K562 (cell line): ENCODE measurements at regions not wholly inside any gene's neighbourhood (a gene's known extent, or its start where the extent isn't known, plus 50 kb on each side); places are given as distances from the start of the nearest gene placed in this dataset.

Source experiments
- ATAC-seq: fragments of 200-7000 bp; cut with Tn5 transposase; 3 replicates; pipeline ENCODE4 v1.9.1; 2020; ENCODE audit warnings: moderate library complexity
- BruUV-seq: library from RNA; stranded (reverse); fragments of 400-500 nt; replicated peaks from 2 replicates; lab custom pipeline; 2021; lab: Mats Ljungman, UMichigan
- CTCF ChIA-PET: fragments of 300-600 bp; formaldehyde crosslinking; extraction: SDS; loops from one replicate; lab custom pipeline; 2021; ENCODE audit warnings: low intra/inter-chr PET ratio; lab: Yijun Ruan, JAX
- POLR2A ChIA-PET: fragments of 300-600, 350-650 bp; sonication (Branson Sonifier 250); formaldehyde crosslinking; extraction: SDS; loops from one replicate; lab custom pipeline; 2021; ENCODE audit warnings: antibody characterized with exemption, inconsistent platforms; lab: Yijun Ruan, JAX
- DNase-seq, 4 experiments: peaks; one replicate each; pipeline versions ENCODE4 v3.0.0 to v3.0.0-alpha.2; 2011 to 2018; ENCODE audit warnings: low spot score in 3 of 4, mixed read lengths in 3 of 4; ENCODE audit errors: extremely low read depth in 1 of 4
- FAIRE-seq: peaks from 2 replicates; lab custom pipeline; 2011; peaks lifted over from hg19 to GRCh38; lab: Jason Lieb, UNC
- H2AFZ ChIP-seq: 2 replicates; pipeline ENCODE4 v1.6.0; 2011; ENCODE audit warnings: low read depth, low read length, control low read depth, inconsistent platforms
- H3K27ac ChIP-seq: fragments of 200-600 bp; 3 replicates; pipeline ENCODE4 v1.8.0; 2011; ENCODE audit warnings: low read depth, mild to moderate bottlenecking, control low read depth, inconsistent platforms, low read length, moderate library complexity, mixed read lengths; ENCODE audit errors: extremely low read depth
- H3K27me3 ChIP-seq, 2 experiments: fragments of 300-600 bp in 1 of 2; 2 replicates in 1 of 2; 3 replicates in 1 of 2; pipeline versions ENCODE4 v1.6.0 to v1.8.0; 2011; ENCODE audit warnings: inconsistent platforms in 2 of 2, low read length in 2 of 2, mild to moderate bottlenecking in 1 of 2, mixed read lengths in 1 of 2, moderate library complexity in 1 of 2; ENCODE audit not compliant: control insufficient read depth in 2 of 2, insufficient read depth in 2 of 2
- H3K36me3 ChIP-seq: fragments of 300-600 bp; 3 replicates; pipeline ENCODE4 v1.8.0; 2011; ENCODE audit warnings: mild to moderate bottlenecking, low read length, inconsistent platforms; ENCODE audit not compliant: control insufficient read depth, insufficient read depth
- H3K4me1 ChIP-seq, 2 experiments: fragments of 200-600 bp in 1 of 2; replicated peaks in 1 of 2; 2 replicates in 1 of 2; 3 replicates in 1 of 2; pipeline versions ENCODE4 v1.5.1 to v1.8.0; 2011; ENCODE audit warnings: inconsistent platforms in 2 of 2, low read length in 2 of 2, mild to moderate bottlenecking in 1 of 2, mixed read lengths in 1 of 2, moderate library complexity in 1 of 2; ENCODE audit not compliant: control insufficient read depth in 2 of 2, insufficient read depth in 2 of 2
- H3K4me2 ChIP-seq: 2 replicates; pipeline ENCODE4 v1.6.1; 2011; ENCODE audit warnings: low read length, control low read depth, inconsistent platforms, mixed read lengths; ENCODE audit not compliant: insufficient read depth
- H3K4me3 ChIP-seq: fragments of 200-600 bp; sonication (generic), shearing (Covaris generic); 2 replicates; pipeline ENCODE4 v1.5.1; 2016; ENCODE audit warnings: control low read depth, inconsistent platforms
- H3K79me2 ChIP-seq: fragments of 200-600 bp; 3 replicates; pipeline ENCODE4 v1.8.0; 2011; ENCODE audit warnings: low read length, inconsistent platforms; ENCODE audit not compliant: control insufficient read depth, insufficient read depth
- H3K9ac ChIP-seq, 2 experiments: 2 replicates each; pipeline versions ENCODE4 v1.6.0 to v1.6.1; 2011; ENCODE audit warnings: low read depth in 2 of 2, low read length in 2 of 2, control low read depth in 1 of 2, inconsistent platforms in 1 of 2, mild to moderate bottlenecking in 1 of 2, mixed read lengths in 1 of 2; ENCODE audit not compliant: insufficient read depth in 1 of 2
- H3K9me1 ChIP-seq: one replicate; pipeline ENCODE4 v1.6.0; 2011; ENCODE audit warnings: inconsistent platforms, mild to moderate bottlenecking, low read length, moderate library complexity; ENCODE audit not compliant: control insufficient read depth, insufficient read depth
- H3K9me3 ChIP-seq: replicated peaks from 2 replicates; pipeline ENCODE4 v1.5.1; 2011; ENCODE audit warnings: low read depth, low read length, inconsistent platforms; ENCODE audit not compliant: control insufficient read depth, insufficient read depth
- H4K20me1 ChIP-seq: replicated peaks from 2 replicates; pipeline ENCODE4 v1.6.1; 2011; ENCODE audit warnings: low read length, inconsistent platforms, mixed read lengths; ENCODE audit not compliant: control insufficient read depth, insufficient read depth
- CSDE1 ChIP-seq, 2 experiments: fragments of 450-650 bp; IDR thresholded peaks; 2 replicates each; pipeline ENCODE4 v1.6.1; 2016; ENCODE audit warnings: mild to moderate bottlenecking in 1 of 2
- SNRNP70 ChIP-seq: fragments of 200-400 bp; formaldehyde crosslinking; optimal IDR thresholded peaks from 2 replicates; pipeline ENCODE3; 2017; ENCODE audit warnings: low read depth, low read length
- TCFL5 ChIP-seq: fragments of 250-450 bp; sonication (Bioruptor Pico); conservative IDR thresholded peaks from 2 replicates; pipeline ENCODE4 v1.6.1; 2021; ENCODE audit warnings: mild to moderate bottlenecking, moderate library complexity, matching md5 sums
- TFAP4 ChIP-seq: sonication (generic); formaldehyde crosslinking; IDR thresholded peaks from 2 replicates; pipeline ENCODE4 v1.8.0; 2022; ENCODE audit warnings: missing genetic modification reagents, mild to moderate bottlenecking, moderate library complexity, borderline replicate concordance
- ZNF639 ChIP-seq, 2 experiments: fragments of 200-800 bp in 1 of 2; sonication (Bioruptor generic) in 1 of 2; sonication (generic) in 1 of 2; formaldehyde crosslinking in 1 of 2; IDR thresholded peaks in 1 of 2; conservative IDR thresholded peaks in 1 of 2; 2 replicates each; pipeline versions ENCODE4 v1.5.0 to v1.6.1; 2016 to 2020; ENCODE audit warnings: missing compliant biosample characterization in 1 of 2, missing genetic modification characterization in 1 of 2, missing genetic modification reagents in 1 of 2
- ZNF778 ChIP-seq: fragments of 450-650 bp; formaldehyde crosslinking; IDR thresholded peaks from 2 replicates; pipeline ENCODE4 v1.4.0; 2020; ENCODE audit warnings: mild to moderate bottlenecking, moderate library complexity
- WGBS: fragments of 100-300 bp; shearing (Covaris generic); methylation state at CpG from one replicate; pipeline ENCODE4 v1.1.6; 2016; ENCODE audit warnings: low coverage, mixed read lengths; ENCODE audit not compliant: insufficient coverage; ENCODE audit errors: missing lambda C conversion rate; 5-methylcytosine and 5-hydroxymethylcytosine counted together
- in situ Hi-C: fragments of 300-500 bp; cut with MboI; formaldehyde crosslinking; loops from 4 replicates; pipeline ENCODE4 v1.15.0; 2018; ENCODE audit warnings: inconsistent platforms, mixed read lengths
- intact Hi-C: fragments of 100-400 bp; cut with micrococcal nuclease; formaldehyde crosslinking; loops from 2 replicates; pipeline ENCODE4 v1.14.2; 2022
- TF ChIP-seq, protein P1 (sequence below): fragments of 250-450 bp; sonication (Bioruptor Pico); IDR thresholded peaks from 2 replicates; pipeline ENCODE4 v1.5.0; 2020; ENCODE audit warnings: mild to moderate bottlenecking, borderline replicate concordance
- TF ChIP-seq, protein P2 (sequence below): fragments of 450-650 bp; formaldehyde crosslinking; IDR thresholded peaks from 2 replicates; pipeline ENCODE4 v1.4.0; 2020; ENCODE audit warnings: mild to moderate bottlenecking, moderate library complexity

DNA sequence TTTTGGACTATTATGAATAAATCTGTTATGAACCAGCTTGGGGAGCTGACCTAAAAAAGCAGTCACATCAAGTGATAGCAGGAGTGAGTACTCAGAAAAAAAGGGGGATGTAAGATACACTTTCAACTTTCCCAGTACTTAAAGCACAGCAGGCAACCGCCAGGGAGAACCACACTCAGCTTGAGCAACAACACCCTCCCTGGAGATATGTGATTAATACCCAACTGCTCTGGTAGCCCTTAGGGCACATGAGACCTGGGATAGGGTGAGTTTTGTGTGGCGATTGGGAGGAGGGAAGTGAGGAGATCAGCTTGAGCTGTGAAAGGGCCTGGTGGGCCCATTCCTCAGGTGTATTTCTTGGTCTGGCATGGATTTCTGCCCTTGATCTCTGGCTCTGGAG is 220.3 kb upstream of the SFRP2 start:
- H3K9me1 ChIP-seq: no peaks in the 10 kb centered on the region
- FAIRE-seq (no peak), DNase-seq (no peak), ATAC-seq (no peak)
- no TSS peak for BruUV-seq
- no peak overlapping the region for H3K9ac ChIP-seq
- no peak overlapping the region for H3K27ac ChIP-seq
- ChIA-PET POLR2A (no interaction called here), CTCF (no interaction called here)
- TF ChIP-seq CSDE1 (IDR thresholded peaks at IDR 0.05): no peak
- no peak for TF ChIP-seq SNRNP70
- H4K20me1 ChIP-seq: no peaks in the 10 kb centered on the region
- H3K27me3 ChIP-seq: 0 out of 5 replicates have a peak, but pooled peaks cover 0 to 5% of the 10 kb centered on the region in 2 experiments
- H3K79me2 ChIP-seq: no peaks in the 10 kb centered on the region
- H2AFZ ChIP-seq: no peak overlapping the region
- no peaks in the 10 kb centered on the region for H3K9me3 ChIP-seq
- no peaks in the 10 kb centered on the region for H3K4me1 ChIP-seq
- WGBS: 0% methylated on average over 2 of the region's 2 CpGs
- intact Hi-C loops (no loop called here), in situ Hi-C loops (no loop called here)
- no peak overlapping the region for H3K4me3 ChIP-seq
- H3K36me3 ChIP-seq: no peaks in the 10 kb centered on the region
- H3K4me2 ChIP-seq: no peak overlapping the region

DNA sequence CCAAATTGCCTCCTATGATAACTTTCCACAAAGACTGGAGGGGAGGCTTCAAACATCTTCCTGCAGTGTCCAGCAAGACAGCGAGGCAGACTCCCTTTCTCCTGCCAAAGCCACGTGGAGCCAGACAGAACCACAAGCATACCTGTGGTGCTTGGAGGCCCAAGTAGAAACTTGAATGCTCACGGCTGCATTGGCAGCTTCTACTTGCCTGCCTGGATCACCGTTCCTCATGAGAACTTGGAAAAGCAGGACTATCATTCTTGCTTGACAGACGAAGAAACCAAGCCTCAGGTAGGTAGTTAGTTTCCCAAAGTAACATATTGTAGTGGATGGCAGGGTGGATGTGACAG is 216.3 kb upstream of the SFRP2 start:
- ATAC-seq (no peak), FAIRE-seq (no peak)
- H3K4me3 ChIP-seq: no peak overlapping the region
- H3K79me2 ChIP-seq: no peaks in the 10 kb centered on the region
- H3K27me3 ChIP-seq: peaks cover 0 to 5% of the 10 kb centered on the region in 2 experiments; a peak in 1 of 5 replicates
- no peak overlapping the region for H2AFZ ChIP-seq
- TF ChIP-seq, protein P1, sequence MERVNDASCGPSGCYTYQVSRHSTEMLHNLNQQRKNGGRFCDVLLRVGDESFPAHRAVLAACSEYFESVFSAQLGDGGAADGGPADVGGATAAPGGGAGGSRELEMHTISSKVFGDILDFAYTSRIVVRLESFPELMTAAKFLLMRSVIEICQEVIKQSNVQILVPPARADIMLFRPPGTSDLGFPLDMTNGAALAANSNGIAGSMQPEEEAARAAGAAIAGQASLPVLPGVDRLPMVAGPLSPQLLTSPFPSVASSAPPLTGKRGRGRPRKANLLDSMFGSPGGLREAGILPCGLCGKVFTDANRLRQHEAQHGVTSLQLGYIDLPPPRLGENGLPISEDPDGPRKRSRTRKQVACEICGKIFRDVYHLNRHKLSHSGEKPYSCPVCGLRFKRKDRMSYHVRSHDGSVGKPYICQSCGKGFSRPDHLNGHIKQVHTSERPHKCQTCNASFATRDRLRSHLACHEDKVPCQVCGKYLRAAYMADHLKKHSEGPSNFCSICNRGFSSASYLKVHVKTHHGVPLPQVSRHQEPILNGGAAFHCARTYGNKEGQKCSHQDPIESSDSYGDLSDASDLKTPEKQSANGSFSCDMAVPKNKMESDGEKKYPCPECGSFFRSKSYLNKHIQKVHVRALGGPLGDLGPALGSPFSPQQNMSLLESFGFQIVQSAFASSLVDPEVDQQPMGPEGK (CRISPR knock-in tag): no peak
- TF ChIP-seq TFAP4 (no peak), ZNF778 (CRISPR knock-in tag) (no peak), ZNF639 (CRISPR knock-in tag; conservative IDR thresholded peaks at IDR 0.05 in 1 of 2, IDR thresholded peaks at IDR 0.05 in 1 of 2) (no peak), TCFL5 (CRISPR knock-in tag) (no peak)
- TF ChIP-seq, protein P2, sequence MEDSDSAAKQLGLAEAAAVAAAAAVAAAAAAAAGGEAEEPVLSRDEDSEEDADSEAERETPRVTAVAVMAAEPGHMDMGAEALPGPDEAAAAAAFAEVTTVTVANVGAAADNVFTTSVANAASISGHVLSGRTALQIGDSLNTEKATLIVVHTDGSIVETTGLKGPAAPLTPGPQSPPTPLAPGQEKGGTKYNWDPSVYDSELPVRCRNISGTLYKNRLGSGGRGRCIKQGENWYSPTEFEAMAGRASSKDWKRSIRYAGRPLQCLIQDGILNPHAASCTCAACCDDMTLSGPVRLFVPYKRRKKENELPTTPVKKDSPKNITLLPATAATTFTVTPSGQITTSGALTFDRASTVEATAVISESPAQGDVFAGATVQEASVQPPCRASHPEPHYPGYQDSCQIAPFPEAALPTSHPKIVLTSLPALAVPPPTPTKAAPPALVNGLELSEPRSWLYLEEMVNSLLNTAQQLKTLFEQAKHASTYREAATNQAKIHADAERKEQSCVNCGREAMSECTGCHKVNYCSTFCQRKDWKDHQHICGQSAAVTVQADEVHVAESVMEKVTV (CRISPR knock-in tag): no peak
- TF ChIP-seq, all 486 proteins: peak for 0
- Histone ChIP-seq H3K9me1 (no peaks in the 10 kb centered on the region), H3K4me1 (no peaks in the 10 kb centered on the region), H3K4me2 (no peak overlapping the region), H3K27ac (no peak overlapping the region), H3K9ac (no peak overlapping the region), H4K20me1 (no peaks in the 10 kb centered on the region), H3K9me3 (no peaks in the 10 kb centered on the region), H3K36me3 (no peaks in the 10 kb centered on the region)
- POLR2A ChIA-PET: no interaction called here
- no TSS peak for BruUV-seq
- DNase-seq: no peak
- CTCF ChIA-PET: no interaction called here
- intact Hi-C loops (no loop called here), in situ Hi-C loops (no loop called here)
- 4% methylated on average over 5 of the region's 5 CpGs for WGBS
